ENCODE measurements at regions not wholly inside any gene's neighbourhood (a gene's known extent, or its start where the extent isn't known, plus 50 kb on each side); places are given as distances from the start of the nearest gene placed in this dataset.
A peak's percentile ranks its signal among the peaks of the same experiment; 100 is the strongest.

GRCh38 chr6:100259865-100260264 is 204.9 kb downstream of the SIM1 start:
- TF ChIP-seq CTCF (IDR thresholded peaks at IDR 0.05; ENCODE audit: low read depth, low read length) = no peak

GRCh38 chr6:100258752-100259151 is 206.0 kb downstream of the SIM1 start:
- no peak for TF ChIP-seq CTCF (IDR thresholded peaks at IDR 0.05; ENCODE audit: low read depth, low read length)
- DNase-seq (ENCODE audit: extremely low read depth, low read depth) = no peak

More at GRCh38 chr6:100259865-100260264, 204.9 kb downstream of the SIM1 start:
- no peak for DNase-seq (ENCODE audit: extremely low read depth, low read depth)

GRCh38 chr6:100257793-100258395 is 206.8 kb downstream of the SIM1 start:
- DNase-seq (ENCODE audit: extremely low read depth, low read depth) = no peak
- TF ChIP-seq CTCF (IDR thresholded peaks at IDR 0.05; ENCODE audit: low read depth, low read length) = peak; percentile 14

DNA sequence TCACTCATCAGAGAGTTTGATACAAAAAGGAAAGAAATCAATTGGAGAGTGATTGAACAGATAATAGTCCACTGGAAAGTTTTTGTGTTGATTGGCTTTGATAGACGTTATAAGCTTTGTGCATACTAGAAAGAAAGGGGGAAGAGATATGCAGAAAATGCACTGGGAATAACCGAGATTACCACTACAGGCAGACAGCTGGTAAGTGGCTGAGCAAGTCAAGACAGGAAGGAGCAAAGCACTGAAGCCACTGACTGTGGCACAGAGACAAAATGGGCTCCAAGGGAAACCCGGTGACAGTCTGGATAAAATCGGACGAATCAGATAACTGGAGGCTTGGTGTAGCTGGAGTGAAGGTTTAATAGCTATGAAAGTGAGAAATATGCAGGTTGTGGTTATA is 209.0 kb downstream of the SIM1 start:
- no peak for DNase-seq (ENCODE audit: extremely low read depth, low read depth)
- no peak for TF ChIP-seq CTCF (IDR thresholded peaks at IDR 0.05; ENCODE audit: low read depth, low read length)

DNA sequence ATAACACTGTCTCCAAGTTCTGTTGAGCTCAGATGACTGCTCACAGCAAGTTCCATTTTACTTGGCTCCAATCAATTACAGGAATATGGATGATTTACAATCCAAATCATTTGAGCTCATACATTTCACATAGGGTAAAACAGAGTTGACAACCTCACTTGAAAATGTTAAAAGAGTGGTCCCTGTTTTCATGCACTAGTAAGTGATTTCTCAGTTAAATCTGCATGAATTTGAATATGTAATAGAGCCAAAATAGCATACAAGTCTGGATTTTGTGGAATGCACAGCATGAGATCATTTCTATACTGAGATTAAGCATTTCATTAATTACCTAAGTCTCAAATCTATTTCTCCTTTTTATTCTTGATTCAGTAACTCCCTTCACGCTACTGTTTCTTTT is 217.6 kb downstream of the SIM1 start:
- DNase-seq (ENCODE audit: extremely low read depth, low read depth) = no peak
- no peak for TF ChIP-seq CTCF (IDR thresholded peaks at IDR 0.05; ENCODE audit: low read depth, low read length)

GRCh38 chr6:100246206-100246605 is 218.5 kb downstream of the SIM1 start:
- DNase-seq (ENCODE audit: extremely low read depth, low read depth) = no peak
- no peak for TF ChIP-seq CTCF (IDR thresholded peaks at IDR 0.05; ENCODE audit: low read depth, low read length)

- no peak for DNase-seq (ENCODE audit: extremely low read depth, low read depth)
- TF ChIP-seq CTCF (IDR thresholded peaks at IDR 0.05; ENCODE audit: low read depth, low read length) = no peak
Observed at GRCh38 chr6:100240798-100241197, 223.9 kb downstream of the SIM1 start.

All from AG09319 (cell line).